Lung microvascular endothelial cell (primary cell): ENCODE measurements at regions not wholly inside any gene's neighbourhood (a gene's known extent, or its start where the extent isn't known, plus 50 kb on each side); places are given as distances from the start of the nearest gene placed in this dataset.

Source experiments
- DNase-seq, 2 donors: peaks; one replicate each; pipeline versions ENCODE4 v3.0.0 to v3.0.0-alpha.2; 2010; ENCODE audit warnings: low read depth in 2 of 2

DNA sequence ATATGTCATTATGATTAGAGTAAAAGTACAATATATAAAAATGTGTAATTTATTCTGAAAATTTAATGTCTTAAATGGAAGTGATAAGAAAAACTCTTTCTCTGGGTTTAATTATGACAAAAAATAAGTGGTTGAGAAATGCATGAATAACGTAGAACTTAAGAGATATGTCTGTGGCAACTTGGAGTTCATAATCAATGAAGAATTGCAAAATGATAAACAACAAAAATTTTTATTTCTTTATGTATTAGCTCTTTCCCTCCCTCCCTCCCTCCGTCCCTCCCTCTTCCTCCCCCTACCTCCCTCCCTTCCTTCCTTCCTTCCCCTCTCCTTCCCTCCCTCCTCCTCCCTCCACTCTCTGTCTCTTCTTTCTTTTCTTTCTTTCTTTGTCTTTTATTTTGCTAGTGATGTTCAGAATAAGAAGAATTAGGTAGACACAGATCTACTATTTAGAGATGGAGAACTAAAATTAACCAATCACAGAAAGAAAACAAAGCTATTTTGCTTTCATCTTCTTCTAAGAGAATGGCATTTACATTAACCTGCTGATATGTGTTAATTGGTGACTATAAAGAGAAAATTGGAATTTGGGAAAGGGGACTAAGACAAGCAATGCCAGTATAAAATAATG, 96.3 kb upstream of the PDC start:
- DNase-seq, result no peak

DNA sequence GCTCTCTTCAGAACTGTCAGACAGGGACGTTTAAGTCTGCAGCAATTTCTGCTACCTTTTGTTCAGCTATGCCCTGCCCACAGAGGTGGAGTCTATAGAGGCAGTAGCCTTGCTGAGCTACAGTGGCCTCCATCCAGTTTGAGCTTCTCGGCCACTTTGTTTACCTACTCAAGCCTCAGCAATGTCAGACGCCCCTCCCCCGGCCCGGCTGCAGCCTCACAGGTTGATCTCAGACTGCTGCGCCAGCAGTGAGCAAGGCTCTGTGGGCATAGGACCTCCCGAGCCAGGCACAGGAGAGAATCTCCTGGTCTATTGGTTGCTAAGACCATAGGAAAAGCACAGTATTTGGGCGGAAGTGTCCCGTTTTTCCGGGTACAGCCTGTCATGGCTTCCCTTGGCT, 89.9 kb upstream of the PDC start:
- DNase-seq, result no peak

GRCh38 chr1:186541003-186541402, 80.1 kb upstream of the PDC start:
- no peak for DNase-seq

DNA sequence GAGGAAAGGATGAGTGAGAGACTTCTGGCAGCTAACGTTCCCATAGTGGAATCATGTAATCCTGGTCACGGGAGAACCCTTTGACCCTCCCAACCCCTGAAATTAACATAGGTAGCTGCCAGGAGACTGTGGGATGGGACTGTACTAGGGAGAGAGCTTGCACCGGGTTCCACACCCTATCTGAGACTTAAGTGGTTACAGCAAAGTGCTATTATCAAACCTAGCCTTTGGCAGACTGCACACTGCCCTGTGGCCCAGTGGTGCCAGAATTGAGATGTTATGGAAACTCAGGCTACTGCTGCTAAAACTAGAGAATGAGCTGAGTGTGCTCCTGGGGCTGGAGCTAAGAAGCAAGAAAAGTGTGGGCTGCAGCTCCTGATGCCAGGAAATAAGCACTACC, 79.6 kb upstream of the PDC start:
- DNase-seq, result no peak

DNA sequence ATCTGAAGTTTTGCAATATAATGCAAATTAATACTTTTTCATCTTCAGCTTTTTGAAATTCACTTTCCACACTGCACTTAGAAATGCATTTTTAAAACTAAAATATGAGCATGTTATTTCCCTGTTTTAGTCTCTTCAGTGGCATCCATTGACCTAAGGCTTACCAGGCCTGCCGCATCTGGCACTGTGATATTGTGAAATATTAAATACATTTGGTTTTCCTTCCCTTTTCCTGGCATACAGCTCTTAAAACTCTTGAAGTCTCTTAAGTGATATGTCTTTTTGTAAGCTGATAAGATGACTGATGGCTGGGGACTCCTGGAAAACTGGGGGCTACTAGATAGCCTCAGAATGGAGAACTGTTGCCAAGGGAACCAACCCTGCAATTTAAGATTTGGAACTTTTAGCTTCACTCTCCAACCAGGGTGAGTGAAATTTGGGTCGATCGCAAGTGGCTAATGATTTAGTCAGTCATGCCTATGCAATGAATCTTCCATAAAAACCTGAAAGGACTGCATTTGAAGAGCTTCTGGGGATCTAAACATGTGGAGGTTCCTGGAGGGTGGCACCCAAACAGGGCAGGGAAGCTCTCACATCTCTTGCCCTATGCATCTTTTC, 75.5 kb upstream of the PDC start:
- DNase-seq, result no peak

DNA sequence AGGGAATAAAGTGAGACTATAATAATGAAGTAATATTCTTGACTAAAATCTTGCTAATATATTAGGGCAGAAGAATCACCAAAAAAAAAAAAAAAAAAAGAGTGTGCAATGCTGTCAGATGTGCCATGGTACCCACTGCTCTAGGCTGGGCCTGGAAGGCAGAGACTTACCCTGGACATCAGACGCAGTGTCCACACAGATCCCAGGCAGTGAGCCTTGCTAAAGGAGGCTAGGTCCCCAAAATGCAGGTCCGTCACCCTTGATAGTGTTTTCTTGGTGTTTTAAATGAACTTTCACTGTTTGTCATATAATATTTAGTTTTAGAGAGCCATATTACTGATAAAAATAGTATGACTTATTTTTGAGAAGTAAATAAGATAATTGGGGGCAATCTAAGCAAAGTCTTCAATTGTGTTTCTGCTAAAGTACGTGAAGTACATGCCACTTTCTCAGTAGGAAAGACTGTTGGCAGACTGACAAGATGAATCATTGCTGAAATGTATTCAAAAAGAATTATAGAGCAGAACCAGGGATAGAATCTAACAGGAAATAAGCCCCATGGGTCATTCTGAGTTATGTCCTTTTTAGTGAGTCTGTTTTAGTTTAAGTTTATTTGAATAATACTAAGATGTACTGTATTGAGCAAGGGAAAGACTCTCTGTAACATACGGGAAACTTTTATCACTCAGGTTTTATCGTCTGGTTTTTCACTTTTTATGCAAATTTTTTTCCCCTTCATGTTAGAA, 74.6 kb upstream of the PDC start:
- peak; percentile 50 to 93 for DNase-seq

GRCh38 chr1:186534401-186534800, 73.5 kb upstream of the PDC start:
- peak in 1 of 2 donors; percentile 55 for DNase-seq

- no peak for DNase-seq
These were observed 71.6 kb upstream of the PDC start for GRCh38 chr1:186532466-186532865.

- DNase-seq, result peak in 1 of 2 donors; percentile 15
These were observed 70.7 kb upstream of the PDC start for GRCh38 chr1:186531561-186532165.

DNA sequence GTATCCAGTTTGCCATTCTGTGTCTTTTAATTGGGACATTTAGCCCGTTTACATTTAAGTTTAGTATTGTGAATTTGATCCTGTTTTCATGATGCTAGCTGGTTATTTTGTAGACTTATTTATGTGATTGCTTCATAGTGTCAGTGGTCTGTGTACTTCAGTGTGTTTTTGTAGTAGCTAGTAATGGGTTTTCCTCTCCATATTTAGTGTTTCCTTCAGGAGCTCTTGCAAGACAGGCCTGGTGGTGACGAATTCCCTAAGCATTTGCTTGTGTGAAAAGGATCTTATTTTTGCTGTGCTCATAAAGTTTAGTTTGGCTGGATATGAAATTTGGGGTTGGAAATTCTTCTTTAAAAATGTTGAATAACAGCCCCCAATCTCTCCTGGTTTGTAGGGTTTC, 69.2 kb upstream of the PDC start:
- DNase-seq, result no peak

- peak in 1 of 2 donors; percentile 44 for DNase-seq
These were observed 59.1 kb upstream of the PDC start for GRCh38 chr1:186519982-186520381.

- no peak for DNase-seq
These were observed 58.0 kb upstream of the PDC start for GRCh38 chr1:186518822-186519381.

DNA sequence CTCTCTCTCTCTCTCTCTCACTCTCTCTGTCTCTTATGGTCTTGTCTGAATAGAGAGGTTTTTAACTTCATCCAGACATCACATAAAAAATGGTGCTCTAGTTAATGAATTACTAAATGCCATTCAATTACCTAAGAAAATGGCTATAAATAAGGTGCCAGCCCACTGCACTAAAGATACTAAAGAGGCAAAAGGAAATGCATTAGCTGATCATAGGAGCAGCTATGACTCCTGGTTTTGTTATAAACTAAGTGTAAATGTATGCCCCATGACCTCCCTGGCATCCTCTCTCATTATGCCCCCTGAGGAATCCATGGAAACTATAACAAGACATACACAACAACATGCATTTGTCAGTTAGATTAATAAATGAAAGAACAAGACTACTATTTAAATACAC, 57.5 kb upstream of the PDC start:
- peak in 1 of 2 donors; percentile 19 for DNase-seq

GRCh38 chr1:186514367-186514766, 53.5 kb upstream of the PDC start:
- DNase-seq, result no peak

DNA sequence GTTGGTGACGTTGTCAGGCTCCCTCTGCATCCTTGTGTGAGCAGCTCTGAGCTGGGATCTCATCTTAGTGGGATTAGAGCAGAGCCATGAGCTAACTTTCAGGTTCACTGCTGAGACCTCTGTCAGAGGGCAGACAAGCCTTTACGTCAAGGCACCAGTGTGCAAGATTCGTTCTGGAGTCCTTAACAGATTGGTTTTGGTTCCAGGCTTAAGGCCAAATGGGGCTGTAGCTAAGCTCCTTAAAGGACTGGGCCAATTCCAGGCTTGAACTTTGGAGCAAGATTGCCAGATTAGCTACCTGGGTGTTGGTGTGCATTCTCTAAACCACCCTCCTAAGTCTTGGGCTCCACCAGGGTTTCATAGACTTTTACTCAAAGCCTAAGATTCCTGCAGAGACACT, 52.6 kb upstream of the PDC start:
- DNase-seq, result no peak

- no peak for DNase-seq
These were observed 52.0 kb upstream of the PDC start for GRCh38 chr1:186512698-186513457.

GRCh38 chr1:186511761-186512637, 51.1 kb upstream of the PDC start:
- no peak for DNase-seq
